ENCODE measurements at regions not wholly inside any gene's neighbourhood (a gene's known extent, or its start where the extent isn't known, plus 50 kb on each side); places are given as distances from the start of the nearest gene placed in this dataset.

DNA sequence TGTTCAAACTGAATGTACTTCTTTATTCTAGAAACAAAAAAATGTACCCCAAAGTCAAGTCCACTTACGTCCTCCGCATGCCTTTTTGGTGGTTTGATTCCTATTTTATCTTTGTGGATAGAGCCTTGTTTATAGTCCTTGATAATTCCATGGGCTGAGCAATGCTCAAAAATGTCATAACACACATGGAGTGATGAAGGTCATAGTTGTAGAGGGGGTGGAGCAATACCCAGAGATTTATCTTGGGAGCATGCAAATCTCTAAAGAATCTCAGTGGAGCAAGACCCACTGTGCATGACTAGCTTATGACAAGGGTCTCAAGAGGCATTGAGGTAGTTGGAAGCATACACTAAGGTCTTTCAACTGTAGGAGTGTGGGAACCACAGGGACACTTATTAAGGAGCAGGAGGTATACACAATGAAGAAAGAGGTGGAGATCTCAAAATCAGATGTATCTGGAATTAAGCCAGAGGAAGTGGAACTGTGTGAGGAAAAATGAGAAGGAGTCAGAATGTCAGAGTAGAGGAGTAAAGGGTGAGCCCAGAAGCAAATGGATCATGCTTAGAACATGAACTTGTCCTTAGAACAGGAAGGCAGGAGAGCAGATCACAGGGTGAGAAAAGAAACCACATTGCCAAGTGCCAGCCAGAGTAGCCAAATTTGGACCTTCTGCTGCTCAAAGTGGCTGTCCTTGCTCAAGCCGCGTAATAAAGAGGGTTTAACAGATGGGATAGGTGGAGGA lies 68.1 kb upstream of the STK39 start:
- no peaks in the 10 kb centered on the region for H3K4me1 ChIP-seq (replicated peaks in 1 of 4; ENCODE audit: control insufficient read depth in 3 of 4, insufficient read depth in 4 of 4, low read length in 3 of 4)
- H2AFZ ChIP-seq (ENCODE audit: low read length) = no peak overlapping the region
- no peak overlapping the region for H2BK15ac ChIP-seq (ENCODE audit: low read length)
- no peak overlapping the region for H3K4ac ChIP-seq (replicated peaks; ENCODE audit: insufficient read length, low read depth, low read length)
- FAIRE-seq = no peak
- H3K79me1 ChIP-seq (ENCODE audit: low read depth, low read length) = no peaks in the 10 kb centered on the region
- no peak overlapping the region for H2BK20ac ChIP-seq (ENCODE audit: low read length)
- H4K20me1 ChIP-seq (replicated peaks in 1 of 2; ENCODE audit: control insufficient read depth in 1 of 2, insufficient read depth in 2 of 2, low read length in 2 of 2) = no peaks in the 10 kb centered on the region
- H3K56ac ChIP-seq (replicated peaks; ENCODE audit: insufficient read length, low read depth, low read length) = no peak overlapping the region
- ChIA-PET CTCF (ENCODE audit: partially characterized antibody) (interaction anchor here (0.6 kb wide), 1 partner anchor 356 kb away, joined by 3 read pairs; no protein-coding TSS in a partner anchor), POLR2A (ENCODE audit: partially characterized antibody) (no interaction called here)
- H4K5ac ChIP-seq (ENCODE audit: insufficient read length, low read depth, low read length) = no peak overlapping the region
- no peak overlapping the region for H2BK12ac ChIP-seq (ENCODE audit: low read depth, low read length)
- no peak overlapping the region for H3K9ac ChIP-seq (replicated peaks in 1 of 4; ENCODE audit: extremely low read depth in 1 of 4, low read depth in 3 of 4, low read length in 3 of 4)
- no peak overlapping the region for H3K23ac ChIP-seq (ENCODE audit: insufficient read length)
- WGBS, 2 experiments (ENCODE audit: extremely low coverage in 1 of 2, insufficient coverage in 1 of 2, insufficient read length in 1 of 2, insufficient replicate concordance in 2 of 2, low coverage in 1 of 2, low lambda C conversion rate in 2 of 2, missing lambda C conversion rate in 1 of 2) = 96% methylated on average over 4 of the region's 4 CpGs; no CpG with 5 or more reads in 1 of the 2 experiments
- H3K4me2 ChIP-seq (ENCODE audit: insufficient read depth in 1 of 2, low read depth in 2 of 2, low read length in 2 of 2) = no peak overlapping the region
- H3K27me3 ChIP-seq (replicated peaks in 1 of 4; ENCODE audit: control insufficient read depth in 3 of 4, extremely low read depth in 1 of 4, insufficient read depth in 3 of 4, low read length in 3 of 4) = no peaks in the 10 kb centered on the region
- peaks cover 3 to 4% of the 10 kb centered on the region in 2 experiments; a peak in 2 of 4 replicates for H3K9me3 ChIP-seq (ENCODE audit: insufficient read depth in 2 of 2, low read depth in 1 of 2, low read length in 1 of 2)
- H2AK5ac ChIP-seq (ENCODE audit: low read depth, low read length) = no peak overlapping the region
- no peak overlapping the region for H4K91ac ChIP-seq (replicated peaks; ENCODE audit: insufficient read length, low read length)
- no peak overlapping the region for H3K4me3 ChIP-seq (ENCODE audit: extremely low read depth in 1 of 4, insufficient read depth in 2 of 4, low read depth in 3 of 4, low read length in 4 of 4)
- no peak overlapping the region for H4K8ac ChIP-seq (ENCODE audit: extremely low read depth, insufficient read depth, low read length)
- H3K27ac ChIP-seq (ENCODE audit: low read depth, low read length) = no peak overlapping the region
- H3K36me3 ChIP-seq (ENCODE audit: control insufficient read depth in 2 of 4, insufficient read depth in 4 of 4, low read length in 3 of 4) = no peaks in the 10 kb centered on the region
- no peak overlapping the region for H3K18ac ChIP-seq (ENCODE audit: extremely low read depth, low read length)
- no peaks in the 10 kb centered on the region for H3K23me2 ChIP-seq (ENCODE audit: low read depth, low read length)
- DNase-seq (ENCODE audit: low read depth in 1 of 2, low spot score in 2 of 2) = no peak
- no peak overlapping the region for H2BK120ac ChIP-seq (replicated peaks; ENCODE audit: low read depth, low read length)
- H3K14ac ChIP-seq (ENCODE audit: insufficient read length) = no peak overlapping the region
- H3K79me2 ChIP-seq (ENCODE audit: control insufficient read depth in 1 of 2, insufficient read depth in 2 of 2, low read length in 2 of 2) = no peaks in the 10 kb centered on the region
- H2BK5ac ChIP-seq (ENCODE audit: low read depth, low read length) = no peak overlapping the region
- TF ChIP-seq, protein P1, sequence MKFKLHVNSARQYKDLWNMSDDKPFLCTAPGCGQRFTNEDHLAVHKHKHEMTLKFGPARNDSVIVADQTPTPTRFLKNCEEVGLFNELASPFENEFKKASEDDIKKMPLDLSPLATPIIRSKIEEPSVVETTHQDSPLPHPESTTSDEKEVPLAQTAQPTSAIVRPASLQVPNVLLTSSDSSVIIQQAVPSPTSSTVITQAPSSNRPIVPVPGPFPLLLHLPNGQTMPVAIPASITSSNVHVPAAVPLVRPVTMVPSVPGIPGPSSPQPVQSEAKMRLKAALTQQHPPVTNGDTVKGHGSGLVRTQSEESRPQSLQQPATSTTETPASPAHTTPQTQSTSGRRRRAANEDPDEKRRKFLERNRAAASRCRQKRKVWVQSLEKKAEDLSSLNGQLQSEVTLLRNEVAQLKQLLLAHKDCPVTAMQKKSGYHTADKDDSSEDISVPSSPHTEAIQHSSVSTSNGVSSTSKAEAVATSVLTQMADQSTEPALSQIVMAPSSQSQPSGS (IDR thresholded peaks at IDR 0.05; ENCODE audit: low read length) = no peak
- TF ChIP-seq SP4 (IDR thresholded peaks at IDR 0.05; ENCODE audit: low read length) = no peak
- TF ChIP-seq RFX5 (IDR thresholded peaks at IDR 0.05; ENCODE audit: borderline replicate concordance, low read depth, low read length) = no peak
- TF ChIP-seq RBBP5 (IDR thresholded peaks at IDR 0.05; ENCODE audit: borderline replicate concordance, low read depth, low read length) = no peak
- TF ChIP-seq NRF1 (IDR thresholded peaks at IDR 0.05; ENCODE audit: low read depth, low read length) = no peak
- no peak for TF ChIP-seq PHF8 (conservative IDR thresholded peaks at IDR 0.05; ENCODE audit: low read depth, low read length)
- no peak for TF ChIP-seq POU5F1 (IDR thresholded peaks at IDR 0.05; ENCODE audit: low read depth, low read length)
- TF ChIP-seq SAP30 (IDR thresholded peaks at IDR 0.05; ENCODE audit: insufficient read depth, insufficient replicate concordance, low read length) = no peak
- no peak for TF ChIP-seq HDAC6 (IDR thresholded peaks at IDR 0.05; ENCODE audit: low read depth, low read length)
- TF ChIP-seq BACH1 (IDR thresholded peaks at IDR 0.05; ENCODE audit: low read length) = no peak
- TF ChIP-seq, protein P2, sequence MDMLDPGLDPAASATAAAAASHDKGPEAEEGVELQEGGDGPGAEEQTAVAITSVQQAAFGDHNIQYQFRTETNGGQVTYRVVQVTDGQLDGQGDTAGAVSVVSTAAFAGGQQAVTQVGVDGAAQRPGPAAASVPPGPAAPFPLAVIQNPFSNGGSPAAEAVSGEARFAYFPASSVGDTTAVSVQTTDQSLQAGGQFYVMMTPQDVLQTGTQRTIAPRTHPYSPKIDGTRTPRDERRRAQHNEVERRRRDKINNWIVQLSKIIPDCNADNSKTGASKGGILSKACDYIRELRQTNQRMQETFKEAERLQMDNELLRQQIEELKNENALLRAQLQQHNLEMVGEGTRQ (IDR thresholded peaks at IDR 0.05; ENCODE audit: low read length) = no peak
